ENCODE measurements at regions not wholly inside any gene's neighbourhood (a gene's known extent, or its start where the extent isn't known, plus 50 kb on each side); places are given as distances from the start of the nearest gene placed in this dataset.
A peak's percentile ranks its signal among the peaks of the same experiment; 100 is the strongest.

- DNase-seq = no peak
Measured at GRCh38 chr13:79803989-79804388, 323.0 kb downstream of the NDFIP2 start.

GRCh38 chr13:79803296-79803695, 322.3 kb downstream of the NDFIP2 start:
- DNase-seq = no peak

DNA sequence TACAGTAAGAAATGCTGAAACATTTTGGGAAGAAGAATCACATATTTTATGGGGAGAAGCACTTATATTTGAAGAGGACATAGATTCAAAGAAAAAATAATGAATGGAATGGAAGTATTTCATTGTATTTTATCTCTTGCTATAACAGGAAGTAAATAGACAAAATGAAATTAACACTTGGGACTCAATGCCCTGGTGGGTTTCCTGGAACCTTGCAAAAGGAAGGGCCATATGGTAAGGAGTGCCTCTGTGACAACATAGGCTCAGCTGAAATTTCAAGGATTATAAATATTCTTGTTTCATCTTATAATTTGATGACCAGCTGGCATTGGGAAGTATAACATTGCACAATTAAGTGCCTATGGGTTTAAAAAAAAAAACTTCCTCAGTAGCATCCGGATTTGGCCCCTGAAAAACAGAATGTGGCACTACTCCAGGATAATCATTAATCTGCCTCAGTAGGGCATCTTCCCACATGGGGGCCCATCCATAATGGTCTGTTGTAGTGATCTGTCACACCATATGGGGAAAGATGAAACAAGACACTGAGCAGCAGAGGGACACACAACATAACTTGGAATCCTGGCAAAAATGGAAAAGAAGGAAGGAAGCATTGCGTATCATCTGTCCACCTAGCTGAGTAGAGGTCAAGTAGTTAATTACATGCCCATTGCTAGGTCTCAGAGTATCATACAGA, 321.6 kb downstream of the NDFIP2 start:
- DNase-seq = peak; percentile 13

- DNase-seq = no peak
Measured at GRCh38 chr13:79799059-79799867, 318.3 kb downstream of the NDFIP2 start.

- DNase-seq = no peak
Measured at GRCh38 chr13:79796136-79796535, 315.2 kb downstream of the NDFIP2 start.

DNA sequence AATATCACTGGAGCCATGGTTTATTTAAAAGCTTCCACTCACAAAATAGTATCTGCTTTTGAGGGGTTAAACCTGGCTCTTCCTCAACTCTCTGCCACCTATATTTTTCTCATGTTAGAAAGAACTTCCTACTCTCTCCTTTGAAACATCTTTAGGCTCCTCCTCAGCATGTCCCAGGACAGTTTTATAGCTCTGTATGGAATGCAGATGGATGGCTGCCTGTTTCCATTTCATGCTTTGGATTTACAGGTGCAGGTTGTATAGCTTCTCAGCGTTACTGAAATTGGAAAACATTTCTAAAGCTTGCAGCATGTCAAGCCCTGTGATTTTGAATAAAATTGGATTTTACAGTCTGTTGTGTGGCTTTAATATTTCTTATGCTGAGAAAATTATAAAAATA, 314.0 kb downstream of the NDFIP2 start:
- no peak for DNase-seq

DNA sequence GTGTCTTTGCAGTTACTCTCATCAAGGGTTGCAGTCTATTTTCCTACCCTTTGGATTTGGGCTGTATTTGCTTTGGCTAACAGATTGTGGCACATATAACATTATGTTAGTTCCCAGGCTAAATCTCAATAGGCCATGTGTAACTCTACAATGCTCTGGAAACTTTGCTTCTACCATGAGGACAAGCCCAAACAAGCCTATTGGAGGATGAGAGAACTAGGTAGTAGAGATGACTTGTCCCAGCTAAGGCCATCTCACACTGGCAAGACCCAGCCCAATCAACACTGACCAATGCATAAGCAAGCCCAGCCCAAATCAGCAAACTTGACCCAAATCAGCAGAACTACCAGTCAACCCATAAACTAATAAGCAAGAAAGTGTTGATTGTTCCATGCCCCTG, 311.8 kb downstream of the NDFIP2 start:
- no peak for DNase-seq

GRCh38 chr13:79791471-79792042, 310.6 kb downstream of the NDFIP2 start:
- no peak for DNase-seq

DNA sequence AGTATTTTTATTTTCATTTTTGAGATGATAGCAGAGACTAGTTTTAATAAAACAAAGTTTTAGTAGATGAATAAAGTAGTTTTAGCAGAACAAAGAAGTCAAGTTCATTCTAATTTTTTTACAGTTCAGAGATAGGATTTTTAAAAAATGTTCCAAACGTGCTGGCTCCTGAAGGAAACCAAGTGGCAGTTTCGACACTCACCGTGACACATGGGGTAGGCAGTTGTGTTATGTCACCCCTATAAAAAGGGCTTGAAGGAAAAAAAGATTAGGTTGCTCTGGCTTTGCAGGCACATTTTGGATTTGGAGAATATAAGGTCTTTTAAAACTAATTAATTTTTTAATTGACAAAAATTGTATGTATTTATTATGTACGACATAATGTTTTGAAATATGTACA, 305.2 kb downstream of the NDFIP2 start:
- no peak for DNase-seq

- no peak for DNase-seq
Measured at GRCh38 chr13:79782541-79783205, 301.7 kb downstream of the NDFIP2 start.

DNA sequence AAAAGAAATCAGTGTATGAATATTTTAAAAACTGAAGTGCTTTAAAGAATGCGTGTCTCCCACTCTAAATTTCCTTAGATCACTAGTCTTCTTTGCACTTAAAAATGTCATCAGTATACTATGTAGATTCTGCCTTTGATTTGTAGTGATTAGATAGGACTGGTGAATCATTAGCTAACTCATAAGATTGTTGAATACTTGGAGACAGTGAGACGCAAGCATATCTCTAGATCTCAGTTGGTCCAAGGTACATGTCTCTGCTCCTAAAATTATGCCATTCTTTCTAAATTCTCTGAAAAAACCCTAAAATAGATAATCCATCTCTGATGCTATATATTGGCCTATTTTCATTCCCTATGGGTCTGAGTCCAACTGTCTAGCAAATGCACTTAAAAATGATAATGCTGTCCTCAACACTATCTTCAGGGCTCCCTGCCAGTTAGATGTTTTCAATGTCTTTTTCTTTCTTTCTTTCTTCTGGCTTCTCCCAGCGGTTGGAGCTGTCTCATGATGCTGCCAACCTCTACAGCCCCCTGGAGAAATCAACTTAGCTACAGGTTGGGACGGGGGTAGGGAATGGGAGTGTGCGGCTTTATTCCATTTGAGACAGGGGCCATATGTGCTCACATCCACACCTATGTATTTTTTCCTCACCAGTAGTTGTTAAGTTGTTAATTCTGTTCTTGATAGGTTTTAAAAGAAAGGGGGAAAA, 301.0 kb downstream of the NDFIP2 start:
- no peak for DNase-seq

DNA sequence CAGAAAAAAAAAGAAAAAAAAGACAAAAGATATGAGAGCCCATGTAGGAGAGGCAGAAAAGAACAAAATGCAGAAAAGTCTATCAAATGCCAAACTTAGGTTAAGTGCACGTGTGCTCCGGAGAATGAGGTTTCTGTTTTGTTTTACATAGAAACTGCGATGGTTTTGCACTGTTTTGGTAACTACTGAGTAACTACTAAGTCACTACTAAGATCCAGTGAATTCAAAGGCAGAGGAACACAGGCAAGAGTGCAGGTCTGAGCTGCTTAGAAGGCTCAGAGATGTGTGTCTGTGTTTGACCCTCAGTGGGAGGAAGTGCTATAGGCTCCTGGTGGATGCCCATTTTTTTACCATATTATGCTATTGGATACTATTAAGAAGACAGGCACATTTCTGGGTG, 299.3 kb downstream of the NDFIP2 start:
- no peak for DNase-seq

DNA sequence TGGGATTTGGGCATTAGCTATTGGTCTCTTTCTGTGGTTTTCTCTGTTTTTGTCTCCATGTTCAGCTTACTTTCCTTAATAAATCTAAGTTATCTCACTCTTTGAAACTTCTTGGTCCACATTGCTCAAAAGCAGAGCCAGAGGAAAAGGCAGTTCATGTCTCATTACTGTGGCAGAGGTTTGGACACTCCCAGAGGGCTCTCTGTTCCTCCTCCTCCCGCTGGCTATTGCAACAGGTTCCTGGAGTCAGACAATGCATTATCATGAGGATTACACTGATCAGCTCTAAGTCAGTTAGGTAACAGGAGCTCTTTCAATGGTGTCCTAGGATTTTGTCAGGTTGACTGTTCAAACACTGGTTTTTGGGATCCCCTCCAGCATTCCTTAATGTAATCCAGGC, 298.8 kb downstream of the NDFIP2 start:
- DNase-seq = peak; percentile 15

GRCh38 chr13:79778741-79779460, 297.9 kb downstream of the NDFIP2 start:
- DNase-seq = no peak

- DNase-seq = no peak
Measured at GRCh38 chr13:79777504-79777903, 296.5 kb downstream of the NDFIP2 start.

DNA sequence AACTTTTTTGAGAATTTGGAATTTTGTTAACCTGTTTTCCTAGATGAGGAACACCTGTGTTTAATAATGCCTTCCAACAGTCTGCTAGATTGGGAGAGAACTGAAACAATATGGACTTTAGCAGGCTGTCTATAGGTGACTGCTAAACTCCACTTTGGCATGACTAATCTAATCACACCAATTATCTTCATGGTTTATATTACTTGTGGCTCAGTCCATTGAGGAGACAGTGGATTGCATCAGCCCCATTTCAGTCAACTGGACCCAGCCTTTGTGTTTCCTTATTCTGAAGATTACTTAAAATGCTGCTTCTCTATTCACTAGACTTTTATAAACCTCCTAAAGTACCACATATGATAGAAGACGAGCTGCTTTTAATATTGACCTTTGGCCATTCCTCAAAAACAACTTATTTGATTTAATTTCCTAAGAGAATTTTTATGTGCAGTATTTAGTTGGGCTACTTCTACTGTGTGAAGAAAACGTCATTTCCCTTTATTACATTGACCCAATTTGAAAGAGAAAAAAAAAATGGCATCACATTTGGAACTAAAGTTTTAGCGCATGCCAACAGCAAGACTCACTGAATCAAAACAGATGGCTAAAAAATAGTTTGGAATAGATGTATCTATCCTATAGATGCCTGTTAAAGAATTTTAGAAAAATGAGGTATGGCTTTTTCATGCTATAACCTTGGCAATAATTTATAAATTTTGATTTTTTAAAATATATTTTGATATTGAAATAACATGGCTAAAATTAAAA, 295.8 kb downstream of the NDFIP2 start:
- DNase-seq = peak; percentile 40

- DNase-seq = peak; percentile 72
Measured at GRCh38 chr13:79775830-79776229, 294.9 kb downstream of the NDFIP2 start.

GRCh38 chr13:79772811-79773210, 291.9 kb downstream of the NDFIP2 start:
- DNase-seq = no peak

- no peak for DNase-seq
Measured at GRCh38 chr13:79771493-79771892, 290.5 kb downstream of the NDFIP2 start.

GRCh38 chr13:79770056-79770455, 289.1 kb downstream of the NDFIP2 start:
- no peak for DNase-seq

GRCh38 chr13:79767126-79767525, 286.2 kb downstream of the NDFIP2 start:
- DNase-seq = no peak

Data from hematopoietic multipotent progenitor cell treated with erythropoietin and hydrocortisone succinate and interleukin-3 and kit ligand, for 4 days (in vitro differentiated cells).